Liver (tissue), 8 donors: ENCODE measurements at regions not wholly inside any gene's neighbourhood (a gene's known extent, or its start where the extent isn't known, plus 50 kb on each side); places are given as distances from the start of the nearest gene placed in this dataset.

Experiments used
- DNase-seq: peaks from one replicate; pipeline ENCODE4 v3.0.0-alpha.2; 2017; ENCODE audit warnings: low spot score
- H3K27ac ChIP-seq, 2 donors: one replicate each; pipeline ENCODE4 v1.7.0; 2013; ENCODE audit warnings: inconsistent platforms in 2 of 2, low read length in 2 of 2, control low read depth in 1 of 2, low read depth in 1 of 2, mild to moderate bottlenecking in 1 of 2
- H3K27me3 ChIP-seq, 4 donors: one replicate each; pipeline versions ENCODE4 v1.6.1 to v1.7.0; 2013; ENCODE audit warnings: low read length in 3 of 4, inconsistent platforms in 1 of 4, mild to moderate bottlenecking in 1 of 4, moderate library complexity in 1 of 4; ENCODE audit not compliant: control insufficient read depth in 4 of 4, insufficient read depth in 4 of 4
- H3K36me3 ChIP-seq, 4 donors: one replicate each; pipeline versions ENCODE4 v1.6.1 to v1.7.0; 2013; ENCODE audit warnings: low read length in 3 of 4, mild to moderate bottlenecking in 3 of 4, low read depth in 1 of 4, moderate library complexity in 1 of 4; ENCODE audit not compliant: control insufficient read depth in 4 of 4, insufficient read depth in 3 of 4
- H3K4me1 ChIP-seq, 4 donors: one replicate each; pipeline versions ENCODE4 v1.6.1 to v1.7.0; 2013; ENCODE audit warnings: low read length in 3 of 4, mild to moderate bottlenecking in 3 of 4, moderate library complexity in 1 of 4; ENCODE audit not compliant: control insufficient read depth in 4 of 4, insufficient read depth in 4 of 4
- H3K4me3 ChIP-seq, 3 donors: one replicate each; pipeline versions ENCODE4 v1.6.1 to v1.7.0; 2013; ENCODE audit warnings: low read length in 3 of 3, control low read depth in 1 of 3, low read depth in 1 of 3, mild to moderate bottlenecking in 1 of 3
- H3K9ac ChIP-seq, 2 donors: one replicate each; pipeline ENCODE4 v1.7.0; 2013; ENCODE audit warnings: low read length in 2 of 2, mild to moderate bottlenecking in 2 of 2, moderate library complexity in 2 of 2, control low read depth in 1 of 2, low read depth in 1 of 2
- H3K9me3 ChIP-seq, 4 donors: one replicate each; pipeline versions ENCODE4 v1.6.1 to v1.7.0; 2013; ENCODE audit warnings: low read length in 3 of 4; ENCODE audit not compliant: control insufficient read depth in 4 of 4
- EGR1 ChIP-seq, 2 donors: IDR thresholded peaks; 2 replicates each; pipeline ENCODE4 v1.6.1; 2016 to 2018; ENCODE audit warnings: antibody characterized with exemption in 2 of 2, low read depth in 2 of 2
- FOXA1 ChIP-seq: IDR thresholded peaks from 2 replicates; pipeline ENCODE4 v1.6.1; 2016; ENCODE audit warnings: antibody characterized with exemption
- FOXA2 ChIP-seq: IDR thresholded peaks from 2 replicates; pipeline ENCODE4 v1.6.1; 2016; ENCODE audit warnings: antibody characterized with exemption
- GABPA ChIP-seq, 2 donors: IDR thresholded peaks in 1 of 2; conservative IDR thresholded peaks in 1 of 2; 2 replicates each; pipeline ENCODE4 v1.6.1; 2016; ENCODE audit warnings: antibody characterized with exemption in 2 of 2, mild to moderate bottlenecking in 1 of 2, moderate library complexity in 1 of 2
- HNF4A ChIP-seq, 2 donors: conservative IDR thresholded peaks; 2 replicates each; pipeline ENCODE4 v1.6.1; 2016; ENCODE audit warnings: antibody characterized with exemption in 2 of 2, mild to moderate bottlenecking in 2 of 2
- HNF4G ChIP-seq: IDR thresholded peaks from 2 replicates; pipeline ENCODE4 v1.6.1; 2016; ENCODE audit warnings: antibody characterized with exemption
- JUND ChIP-seq, 2 donors: IDR thresholded peaks; 2 replicates each; pipeline ENCODE4 v1.6.1; 2016; ENCODE audit warnings: antibody characterized with exemption in 2 of 2
- NR2F2 ChIP-seq: IDR thresholded peaks from 2 replicates; pipeline ENCODE4 v1.6.1; 2016; ENCODE audit warnings: antibody characterized with exemption
- RAD21 ChIP-seq, 2 donors: IDR thresholded peaks; 2 replicates each; pipeline ENCODE4 v1.6.1; 2016; ENCODE audit warnings: antibody characterized with exemption in 2 of 2, mild to moderate bottlenecking in 2 of 2
- RXRA ChIP-seq, 2 donors: IDR thresholded peaks; 2 replicates each; pipeline ENCODE4 v1.6.1; 2017 to 2018; ENCODE audit warnings: antibody characterized with exemption in 2 of 2, mild to moderate bottlenecking in 1 of 2
- SP1 ChIP-seq: IDR thresholded peaks from 2 replicates; pipeline ENCODE4 v1.6.1; 2018; ENCODE audit warnings: antibody characterized with exemption, mild to moderate bottlenecking
- TAF1 ChIP-seq: conservative IDR thresholded peaks from 2 replicates; pipeline ENCODE4 v1.6.1; 2016; ENCODE audit warnings: antibody characterized with exemption, mild to moderate bottlenecking
- YY1 ChIP-seq: IDR thresholded peaks from 2 replicates; pipeline ENCODE4 v1.6.1; 2016; ENCODE audit warnings: antibody characterized with exemption, mild to moderate bottlenecking
- WGBS: extraction: QIAGEN DNeasy Blood & Tissue Kit; methylation state at CpG from one replicate; pipeline ENCODE4 v1.1.7; 2013; 5-methylcytosine and 5-hydroxymethylcytosine counted together
- TF ChIP-seq, protein P1 (sequence below): IDR thresholded peaks from 2 replicates; pipeline ENCODE4 v1.6.1; 2016; ENCODE audit warnings: antibody characterized with exemption
- TF ChIP-seq, protein P2 (sequence below): IDR thresholded peaks from 2 replicates; pipeline ENCODE4 v1.6.1; 2016; ENCODE audit warnings: antibody characterized with exemption
- TF ChIP-seq, protein P3 (sequence below): fragments of 150-350 bp; IDR thresholded peaks from 2 replicates; pipeline ENCODE4 v1.5.1; 2017; ENCODE audit warnings: improper control_type of control experiment, low read depth, low read length; ENCODE audit not compliant: missing input control
- TF ChIP-seq, protein P4 (sequence below): IDR thresholded peaks from 2 replicates; pipeline ENCODE4 v1.6.1; 2016; ENCODE audit warnings: antibody characterized with exemption, mild to moderate bottlenecking
- TF ChIP-seq, protein P5 (sequence below): IDR thresholded peaks from 2 replicates; pipeline ENCODE4 v1.6.1; 2016; ENCODE audit warnings: antibody characterized with exemption
- donor health status: healthy.
- donor health status: healthy.
- donor health status: healthy.
- donor health status: healthy.
- donor health status: healthy.

DNA sequence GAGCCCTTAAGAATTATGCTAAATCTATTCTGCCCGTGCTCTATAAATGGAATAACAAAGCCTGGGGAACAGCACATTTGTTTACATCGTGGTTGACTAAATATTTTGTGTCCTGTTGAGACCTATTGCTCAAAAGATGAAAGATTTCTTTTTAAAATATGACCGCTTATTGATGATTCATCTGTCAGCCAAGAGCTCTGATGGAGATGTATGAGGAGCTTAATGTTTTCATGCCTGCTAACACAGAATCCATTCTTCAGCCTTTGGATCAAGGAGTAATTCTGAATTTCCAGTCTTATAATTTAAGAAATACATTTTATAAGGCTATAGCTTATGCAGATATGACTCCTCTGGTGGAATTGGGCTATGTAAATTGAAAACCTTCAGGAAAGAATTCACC is 271.3 kb upstream of the FAT4 start:
- Histone ChIP-seq H3K4me3 (no peak overlapping the region), H3K27ac (no peak overlapping the region), H3K4me1 (no peaks in the 10 kb centered on the region), H3K9ac (no peak overlapping the region), H3K9me3 (no peaks in the 10 kb centered on the region), H3K36me3 (no peaks in the 10 kb centered on the region), H3K27me3 (peaks cover 0 to 2% (median 0%) of the 10 kb centered on the region in 4 donors)
- no peak for TF ChIP-seq YY1
- TF ChIP-seq RXRA (IDR thresholded peaks at IDR 0.05): no peak
- no peak for TF ChIP-seq GABPA (IDR thresholded peaks at IDR 0.05 in 1 of 2, conservative IDR thresholded peaks at IDR 0.05 in 1 of 2)
- no peak for TF ChIP-seq FOXA1
- no peak for TF ChIP-seq NR2F2
- no peak for TF ChIP-seq EGR1 (IDR thresholded peaks at IDR 0.05; ENCODE audit: low read depth in 2 of 2)
- TF ChIP-seq, protein P1, sequence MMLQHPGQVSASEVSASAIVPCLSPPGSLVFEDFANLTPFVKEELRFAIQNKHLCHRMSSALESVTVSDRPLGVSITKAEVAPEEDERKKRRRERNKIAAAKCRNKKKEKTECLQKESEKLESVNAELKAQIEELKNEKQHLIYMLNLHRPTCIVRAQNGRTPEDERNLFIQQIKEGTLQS: no peak
- TF ChIP-seq FOXA2: no peak
- TF ChIP-seq, protein P2, sequence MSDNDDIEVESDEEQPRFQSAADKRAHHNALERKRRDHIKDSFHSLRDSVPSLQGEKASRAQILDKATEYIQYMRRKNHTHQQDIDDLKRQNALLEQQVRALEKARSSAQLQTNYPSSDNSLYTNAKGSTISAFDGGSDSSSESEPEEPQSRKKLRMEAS: no peak
- TF ChIP-seq JUND (IDR thresholded peaks at IDR 0.05): no peak
- no peak for TF ChIP-seq RAD21 (IDR thresholded peaks at IDR 0.05)
- no peak for TF ChIP-seq HNF4G
- no peak for TF ChIP-seq SP1
- TF ChIP-seq TAF1: no peak
- TF ChIP-seq, protein P3, sequence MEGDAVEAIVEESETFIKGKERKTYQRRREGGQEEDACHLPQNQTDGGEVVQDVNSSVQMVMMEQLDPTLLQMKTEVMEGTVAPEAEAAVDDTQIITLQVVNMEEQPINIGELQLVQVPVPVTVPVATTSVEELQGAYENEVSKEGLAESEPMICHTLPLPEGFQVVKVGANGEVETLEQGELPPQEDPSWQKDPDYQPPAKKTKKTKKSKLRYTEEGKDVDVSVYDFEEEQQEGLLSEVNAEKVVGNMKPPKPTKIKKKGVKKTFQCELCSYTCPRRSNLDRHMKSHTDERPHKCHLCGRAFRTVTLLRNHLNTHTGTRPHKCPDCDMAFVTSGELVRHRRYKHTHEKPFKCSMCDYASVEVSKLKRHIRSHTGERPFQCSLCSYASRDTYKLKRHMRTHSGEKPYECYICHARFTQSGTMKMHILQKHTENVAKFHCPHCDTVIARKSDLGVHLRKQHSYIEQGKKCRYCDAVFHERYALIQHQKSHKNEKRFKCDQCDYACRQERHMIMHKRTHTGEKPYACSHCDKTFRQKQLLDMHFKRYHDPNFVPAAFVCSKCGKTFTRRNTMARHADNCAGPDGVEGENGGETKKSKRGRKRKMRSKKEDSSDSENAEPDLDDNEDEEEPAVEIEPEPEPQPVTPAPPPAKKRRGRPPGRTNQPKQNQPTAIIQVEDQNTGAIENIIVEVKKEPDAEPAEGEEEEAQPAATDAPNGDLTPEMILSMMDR: no peak
- TF ChIP-seq HNF4A (conservative IDR thresholded peaks at IDR 0.05): no peak
- TF ChIP-seq, protein P4, sequence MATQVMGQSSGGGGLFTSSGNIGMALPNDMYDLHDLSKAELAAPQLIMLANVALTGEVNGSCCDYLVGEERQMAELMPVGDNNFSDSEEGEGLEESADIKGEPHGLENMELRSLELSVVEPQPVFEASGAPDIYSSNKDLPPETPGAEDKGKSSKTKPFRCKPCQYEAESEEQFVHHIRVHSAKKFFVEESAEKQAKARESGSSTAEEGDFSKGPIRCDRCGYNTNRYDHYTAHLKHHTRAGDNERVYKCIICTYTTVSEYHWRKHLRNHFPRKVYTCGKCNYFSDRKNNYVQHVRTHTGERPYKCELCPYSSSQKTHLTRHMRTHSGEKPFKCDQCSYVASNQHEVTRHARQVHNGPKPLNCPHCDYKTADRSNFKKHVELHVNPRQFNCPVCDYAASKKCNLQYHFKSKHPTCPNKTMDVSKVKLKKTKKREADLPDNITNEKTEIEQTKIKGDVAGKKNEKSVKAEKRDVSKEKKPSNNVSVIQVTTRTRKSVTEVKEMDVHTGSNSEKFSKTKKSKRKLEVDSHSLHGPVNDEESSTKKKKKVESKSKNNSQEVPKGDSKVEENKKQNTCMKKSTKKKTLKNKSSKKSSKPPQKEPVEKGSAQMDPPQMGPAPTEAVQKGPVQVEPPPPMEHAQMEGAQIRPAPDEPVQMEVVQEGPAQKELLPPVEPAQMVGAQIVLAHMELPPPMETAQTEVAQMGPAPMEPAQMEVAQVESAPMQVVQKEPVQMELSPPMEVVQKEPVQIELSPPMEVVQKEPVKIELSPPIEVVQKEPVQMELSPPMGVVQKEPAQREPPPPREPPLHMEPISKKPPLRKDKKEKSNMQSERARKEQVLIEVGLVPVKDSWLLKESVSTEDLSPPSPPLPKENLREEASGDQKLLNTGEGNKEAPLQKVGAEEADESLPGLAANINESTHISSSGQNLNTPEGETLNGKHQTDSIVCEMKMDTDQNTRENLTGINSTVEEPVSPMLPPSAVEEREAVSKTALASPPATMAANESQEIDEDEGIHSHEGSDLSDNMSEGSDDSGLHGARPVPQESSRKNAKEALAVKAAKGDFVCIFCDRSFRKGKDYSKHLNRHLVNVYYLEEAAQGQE: no peak
- TF ChIP-seq, protein P5, sequence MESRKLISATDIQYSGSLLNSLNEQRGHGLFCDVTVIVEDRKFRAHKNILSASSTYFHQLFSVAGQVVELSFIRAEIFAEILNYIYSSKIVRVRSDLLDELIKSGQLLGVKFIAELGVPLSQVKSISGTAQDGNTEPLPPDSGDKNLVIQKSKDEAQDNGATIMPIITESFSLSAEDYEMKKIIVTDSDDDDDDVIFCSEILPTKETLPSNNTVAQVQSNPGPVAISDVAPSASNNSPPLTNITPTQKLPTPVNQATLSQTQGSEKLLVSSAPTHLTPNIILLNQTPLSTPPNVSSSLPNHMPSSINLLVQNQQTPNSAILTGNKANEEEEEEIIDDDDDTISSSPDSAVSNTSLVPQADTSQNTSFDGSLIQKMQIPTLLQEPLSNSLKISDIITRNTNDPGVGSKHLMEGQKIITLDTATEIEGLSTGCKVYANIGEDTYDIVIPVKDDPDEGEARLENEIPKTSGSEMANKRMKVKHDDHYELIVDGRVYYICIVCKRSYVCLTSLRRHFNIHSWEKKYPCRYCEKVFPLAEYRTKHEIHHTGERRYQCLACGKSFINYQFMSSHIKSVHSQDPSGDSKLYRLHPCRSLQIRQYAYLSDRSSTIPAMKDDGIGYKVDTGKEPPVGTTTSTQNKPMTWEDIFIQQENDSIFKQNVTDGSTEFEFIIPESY: no peak
- WGBS: 77% methylated on average over 3 of the region's 3 CpGs
- DNase-seq: no peak
